ENCODE measurements at regions not wholly inside any gene's neighbourhood (a gene's known extent, or its start where the extent isn't known, plus 50 kb on each side); places are given as distances from the start of the nearest gene placed in this dataset.

DNA sequence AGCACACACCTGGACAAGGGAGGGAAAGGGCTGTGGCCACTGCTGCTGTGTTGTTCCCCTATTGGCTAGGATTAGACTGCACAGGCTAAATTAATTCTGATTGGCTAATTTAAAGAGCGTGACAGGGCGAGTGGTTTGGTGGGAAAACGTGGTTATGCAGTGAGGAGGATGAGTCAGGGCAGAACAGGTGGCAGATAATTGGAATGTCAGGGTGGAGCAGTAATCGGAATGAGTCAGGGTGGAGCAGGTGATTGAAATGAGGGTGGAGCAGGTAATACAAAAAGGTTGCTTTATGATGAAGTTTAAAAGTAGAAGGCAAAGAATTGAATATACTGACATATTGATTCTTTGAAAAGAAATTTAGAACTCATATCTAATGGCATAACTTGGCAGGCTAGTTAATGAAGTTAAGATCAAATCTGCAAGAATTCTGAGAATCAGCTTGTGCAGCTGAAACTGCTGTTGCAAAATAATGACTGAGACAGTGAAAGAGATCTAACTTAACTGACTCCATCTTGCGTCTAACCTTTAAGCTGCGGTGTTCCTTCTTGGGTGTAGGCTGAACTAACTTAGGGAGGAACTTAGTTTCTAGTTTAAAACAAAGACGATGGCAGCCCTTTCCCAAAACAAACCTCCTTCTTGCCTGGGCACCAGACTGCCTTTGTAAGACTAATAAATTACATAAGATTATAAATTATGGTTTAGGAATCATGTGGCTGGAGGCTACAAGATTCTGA lies 174.3 kb downstream of the UTP18 start:
- TF ChIP-seq POLR2A (IDR thresholded peaks at IDR 0.05; ENCODE audit: extremely low read depth, insufficient read length), result no peak
- TF ChIP-seq, protein P1, sequence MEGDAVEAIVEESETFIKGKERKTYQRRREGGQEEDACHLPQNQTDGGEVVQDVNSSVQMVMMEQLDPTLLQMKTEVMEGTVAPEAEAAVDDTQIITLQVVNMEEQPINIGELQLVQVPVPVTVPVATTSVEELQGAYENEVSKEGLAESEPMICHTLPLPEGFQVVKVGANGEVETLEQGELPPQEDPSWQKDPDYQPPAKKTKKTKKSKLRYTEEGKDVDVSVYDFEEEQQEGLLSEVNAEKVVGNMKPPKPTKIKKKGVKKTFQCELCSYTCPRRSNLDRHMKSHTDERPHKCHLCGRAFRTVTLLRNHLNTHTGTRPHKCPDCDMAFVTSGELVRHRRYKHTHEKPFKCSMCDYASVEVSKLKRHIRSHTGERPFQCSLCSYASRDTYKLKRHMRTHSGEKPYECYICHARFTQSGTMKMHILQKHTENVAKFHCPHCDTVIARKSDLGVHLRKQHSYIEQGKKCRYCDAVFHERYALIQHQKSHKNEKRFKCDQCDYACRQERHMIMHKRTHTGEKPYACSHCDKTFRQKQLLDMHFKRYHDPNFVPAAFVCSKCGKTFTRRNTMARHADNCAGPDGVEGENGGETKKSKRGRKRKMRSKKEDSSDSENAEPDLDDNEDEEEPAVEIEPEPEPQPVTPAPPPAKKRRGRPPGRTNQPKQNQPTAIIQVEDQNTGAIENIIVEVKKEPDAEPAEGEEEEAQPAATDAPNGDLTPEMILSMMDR (IDR thresholded peaks at IDR 0.05; ENCODE audit: low read depth, low read length), result no peak
